H7 (cell line): ENCODE measurements at regions not wholly inside any gene's neighbourhood (a gene's known extent, or its start where the extent isn't known, plus 50 kb on each side); places are given as distances from the start of the nearest gene placed in this dataset.

Source experiments
- DNase-seq: peaks from one replicate; pipeline ENCODE4 v3.0.0; 2012
- H3K27me3 ChIP-seq: 2 replicates; pipeline ENCODE4 v1.6.0; 2011; ENCODE audit warnings: mild to moderate bottlenecking, low read length; ENCODE audit not compliant: control insufficient read depth, insufficient read depth
- H3K36me3 ChIP-seq: replicated peaks from 2 replicates; pipeline ENCODE4 v1.5.1; 2011; ENCODE audit warnings: low read length; ENCODE audit not compliant: control insufficient read depth, insufficient read depth
- H3K4me3 ChIP-seq: 2 replicates; pipeline ENCODE4 v1.5.1; 2011; ENCODE audit warnings: low read depth, mild to moderate bottlenecking, control low read depth, low read length, moderate library complexity; ENCODE audit not compliant: insufficient read depth

DNA sequence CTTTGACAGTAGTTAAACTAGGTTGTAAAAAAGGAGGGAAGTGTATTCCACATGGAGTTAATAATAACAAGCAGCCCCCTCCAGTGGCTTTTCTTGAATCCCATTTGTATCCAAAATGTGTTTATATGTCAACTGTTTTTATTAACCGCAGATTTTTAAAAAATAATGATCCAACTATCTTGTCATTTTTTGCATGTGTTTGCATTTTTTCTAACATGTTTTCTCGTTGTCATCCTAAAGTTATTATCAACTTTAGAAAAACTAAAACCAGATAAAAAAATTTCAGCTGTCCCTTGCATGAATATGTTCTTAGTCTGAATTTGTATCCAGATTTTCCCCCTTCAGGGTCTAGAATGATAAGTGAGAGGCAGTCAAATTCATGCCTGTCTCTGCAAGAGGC, 1063.3 kb downstream of the BCL11A start:
- Histone ChIP-seq H3K36me3 (no peaks in the 10 kb centered on the region), H3K4me3 (no peak overlapping the region), H3K27me3 (no peaks in the 10 kb centered on the region)
- no peak for DNase-seq

DNA sequence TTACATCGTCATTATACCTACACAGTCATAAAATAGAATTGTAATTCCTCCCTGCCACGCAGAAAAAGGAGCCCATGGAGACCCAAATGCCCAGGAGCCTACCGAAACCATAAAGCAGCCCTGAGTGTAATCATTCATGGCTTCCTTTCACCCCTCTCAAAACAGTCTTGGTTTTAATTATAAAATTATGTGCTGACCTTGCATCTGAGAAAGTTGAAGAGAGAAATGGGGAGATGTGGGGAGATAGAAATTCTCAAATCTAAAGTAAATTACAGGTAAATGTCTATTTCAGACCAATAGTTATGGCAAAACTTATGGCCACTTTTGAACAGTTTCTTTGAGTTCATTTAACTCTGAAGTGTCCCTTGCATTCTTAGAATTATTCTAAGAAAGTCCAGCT, 1068.8 kb downstream of the BCL11A start:
- Histone ChIP-seq H3K27me3 (no peaks in the 10 kb centered on the region), H3K4me3 (no peak overlapping the region), H3K36me3 (no peaks in the 10 kb centered on the region)
- no peak for DNase-seq

DNA sequence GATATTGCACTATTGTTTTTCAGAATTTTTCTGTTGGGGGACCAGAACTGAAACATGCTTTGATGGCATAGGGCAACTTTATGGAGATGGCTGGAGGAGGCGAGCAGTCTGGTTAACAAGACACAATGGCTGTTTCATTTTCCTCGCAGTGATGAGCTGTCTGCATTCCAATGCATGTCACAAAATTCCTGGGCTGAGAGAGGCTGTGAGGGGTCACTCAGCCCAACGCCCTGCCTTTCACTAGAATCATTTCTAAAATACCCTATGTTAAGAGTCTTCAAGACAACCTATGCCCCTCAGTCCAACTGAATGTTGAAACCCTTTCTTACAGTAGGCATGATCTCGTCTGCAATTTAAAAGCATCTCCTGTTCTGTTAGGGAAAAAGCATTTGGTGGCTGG, 1090.0 kb downstream of the BCL11A start:
- DNase-seq = peak; percentile 6
- H3K36me3 ChIP-seq = no peaks in the 10 kb centered on the region
- H3K27me3 ChIP-seq = no peaks in the 10 kb centered on the region
- no peak overlapping the region for H3K4me3 ChIP-seq

DNA sequence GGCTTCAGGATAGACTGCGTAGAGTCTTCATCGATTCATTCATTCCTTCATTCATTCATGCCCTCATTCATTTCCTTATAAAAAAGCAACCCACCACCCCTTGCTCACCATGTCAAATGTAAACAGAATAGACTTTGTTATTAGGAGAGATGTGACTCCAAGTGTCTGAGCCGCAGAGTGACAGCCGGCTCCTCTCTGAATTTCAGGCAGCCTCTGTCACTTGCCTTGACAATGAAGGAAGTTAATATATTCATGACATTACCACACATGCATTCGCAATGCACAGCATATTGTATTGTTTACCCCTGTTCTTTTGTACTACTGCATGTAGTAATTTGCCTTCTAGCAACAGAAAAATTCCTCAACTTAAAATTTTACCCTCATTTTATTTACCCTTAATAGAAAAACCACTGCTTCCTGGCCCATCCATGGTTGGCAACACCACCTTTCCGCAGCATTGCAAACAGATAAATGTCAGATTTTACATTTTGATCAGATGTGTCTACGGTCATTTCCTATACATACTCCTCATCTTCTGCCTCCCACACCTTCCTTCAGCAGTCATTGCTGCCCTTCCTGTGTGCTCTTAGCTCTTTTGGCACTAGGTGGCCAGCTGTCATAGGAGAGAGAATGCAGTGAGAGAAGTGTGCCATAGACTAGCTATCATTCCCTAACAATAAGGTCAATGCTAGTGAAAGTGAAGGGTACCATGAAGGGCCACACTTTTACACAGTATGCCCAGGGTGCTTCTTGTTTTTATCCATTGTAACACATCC, 1090.8 kb downstream of the BCL11A start:
- no peaks in the 10 kb centered on the region for H3K36me3 ChIP-seq
- H3K4me3 ChIP-seq = no peak overlapping the region
- H3K27me3 ChIP-seq = no peaks in the 10 kb centered on the region
- DNase-seq = peak; percentile 1

DNA sequence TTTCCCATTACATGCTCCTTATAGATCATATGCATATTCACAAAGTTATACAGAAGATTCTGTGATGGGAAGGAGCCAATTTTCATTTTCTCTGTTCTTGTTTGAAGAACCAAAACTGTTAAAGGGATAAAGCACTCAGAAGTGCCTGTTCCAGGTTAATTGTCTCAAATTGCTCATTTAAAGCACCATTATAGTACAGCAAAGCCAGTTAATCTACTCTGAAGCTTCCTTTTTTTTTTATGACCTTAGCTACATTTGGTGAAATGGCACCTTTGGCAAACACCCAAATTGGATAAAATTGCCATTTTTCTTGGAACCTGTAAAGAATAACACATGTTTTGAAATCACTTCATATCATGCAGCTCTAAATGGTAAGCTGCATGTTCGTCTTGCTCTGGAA, 1092.3 kb downstream of the BCL11A start:
- H3K36me3 ChIP-seq = no peaks in the 10 kb centered on the region
- no peaks in the 10 kb centered on the region for H3K27me3 ChIP-seq
- no peak for DNase-seq
- no peak overlapping the region for H3K4me3 ChIP-seq

DNA sequence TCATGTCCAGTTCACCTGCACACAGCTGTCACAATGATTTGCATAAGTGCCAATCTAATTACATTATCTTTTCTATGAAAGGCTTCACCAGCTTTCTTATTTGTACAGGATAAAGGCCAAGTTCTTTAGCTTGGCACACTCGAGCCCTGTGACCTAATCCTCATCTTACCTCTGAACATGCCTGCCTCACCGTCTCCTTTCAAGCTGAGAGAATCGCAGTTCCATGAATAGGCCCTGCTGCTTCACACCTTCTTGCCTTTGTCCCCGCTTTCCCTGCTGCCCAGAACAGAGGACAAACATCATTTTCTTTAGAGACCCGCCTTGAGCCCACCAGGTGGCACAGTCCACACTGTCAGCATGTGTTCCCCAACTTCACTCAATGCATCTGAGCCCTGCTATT, 1094.7 kb downstream of the BCL11A start:
- Histone ChIP-seq H3K36me3 (no peaks in the 10 kb centered on the region), H3K27me3 (no peaks in the 10 kb centered on the region), H3K4me3 (no peak overlapping the region)
- DNase-seq = peak; percentile 5

DNA sequence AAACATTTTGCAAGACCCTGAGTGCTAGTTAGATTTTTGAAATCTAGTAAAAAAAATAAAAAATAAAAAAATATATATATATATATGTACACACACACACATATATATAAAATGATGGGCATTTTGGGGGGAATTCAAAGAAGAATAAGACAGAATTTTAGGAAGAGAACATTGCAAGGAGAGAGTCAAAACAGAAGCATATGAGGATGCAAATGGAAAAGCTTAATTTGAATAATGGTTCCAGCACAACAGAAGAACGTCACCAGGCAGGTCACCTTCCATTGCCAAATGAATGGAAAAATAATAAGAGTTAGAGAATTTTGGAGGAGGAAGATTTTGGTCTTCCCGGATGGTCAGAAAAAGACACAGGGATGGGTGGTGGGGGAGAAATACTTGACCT, 1097.2 kb downstream of the BCL11A start:
- H3K36me3 ChIP-seq = no peaks in the 10 kb centered on the region
- no peak overlapping the region for H3K4me3 ChIP-seq
- H3K27me3 ChIP-seq = no peaks in the 10 kb centered on the region
- no peak for DNase-seq

DNA sequence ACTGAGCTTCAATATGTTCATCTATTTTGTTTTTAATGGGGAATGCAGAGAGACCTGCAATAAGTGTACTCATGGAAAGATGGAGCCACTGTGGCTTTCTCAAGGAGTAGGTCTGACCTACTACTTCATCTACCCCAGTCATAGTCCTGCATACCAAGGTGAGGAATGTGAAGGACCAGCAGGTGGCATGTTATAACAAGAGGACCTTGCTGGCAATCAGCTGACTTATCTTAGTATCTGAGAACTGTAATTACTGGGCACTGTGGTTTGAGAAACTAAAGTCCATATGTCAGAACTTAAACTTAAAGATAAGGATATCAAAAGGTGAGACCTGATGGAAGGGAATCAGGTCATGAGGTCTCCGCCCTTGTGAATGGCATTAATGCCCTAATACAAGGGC, 1104.2 kb downstream of the BCL11A start:
- Histone ChIP-seq H3K4me3 (no peak overlapping the region), H3K27me3 (no peaks in the 10 kb centered on the region), H3K36me3 (no peaks in the 10 kb centered on the region)
- peak; percentile 4 for DNase-seq

DNA sequence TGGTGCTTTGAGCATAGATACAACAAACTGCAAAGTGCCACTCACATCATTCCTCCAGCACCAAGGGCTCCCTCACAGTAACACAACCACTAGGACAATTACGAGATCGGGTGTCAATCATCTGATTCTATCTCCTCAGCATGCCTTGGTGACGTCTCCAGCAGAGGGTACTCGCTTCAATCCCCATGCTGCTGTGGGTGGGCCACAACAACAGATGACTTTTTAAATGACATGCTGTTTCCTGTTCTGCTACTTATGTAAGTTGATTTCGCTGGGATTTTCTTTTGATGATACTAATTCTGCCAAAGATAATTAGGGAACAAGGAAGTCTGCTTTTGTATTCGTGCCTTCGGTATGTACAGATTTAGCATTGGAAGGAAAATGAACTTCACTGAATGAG, 1113.0 kb downstream of the BCL11A start:
- DNase-seq = no peak

DNA sequence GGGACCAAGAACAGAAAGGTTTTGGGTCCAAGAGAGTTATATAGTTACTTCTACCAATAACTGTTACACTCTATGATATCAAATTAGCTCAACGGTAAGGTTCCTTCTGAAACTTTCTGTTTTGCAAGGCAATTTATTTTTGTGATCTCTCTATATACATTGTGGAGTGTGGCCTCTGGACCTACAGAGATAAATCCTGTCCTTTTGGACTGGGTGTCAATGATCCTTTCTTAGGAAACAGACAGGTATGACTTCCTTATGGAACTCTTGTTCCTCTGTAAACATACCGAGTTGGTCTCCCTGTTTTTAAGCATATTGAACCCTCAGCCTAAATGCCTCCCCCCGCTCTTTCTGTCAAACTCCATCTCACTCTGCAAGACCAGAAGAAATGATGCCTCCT, 1117.8 kb downstream of the BCL11A start:
- Histone ChIP-seq H3K36me3 (no peaks in the 10 kb centered on the region), H3K4me3 (no peak overlapping the region), H3K27me3 (no peaks in the 10 kb centered on the region)
- no peak for DNase-seq

More for the DNA sequence above, 1113.0 kb downstream of the BCL11A start:
- no peaks in the 10 kb centered on the region for H3K36me3 ChIP-seq
- H3K27me3 ChIP-seq = no peaks in the 10 kb centered on the region
- no peak overlapping the region for H3K4me3 ChIP-seq

DNA sequence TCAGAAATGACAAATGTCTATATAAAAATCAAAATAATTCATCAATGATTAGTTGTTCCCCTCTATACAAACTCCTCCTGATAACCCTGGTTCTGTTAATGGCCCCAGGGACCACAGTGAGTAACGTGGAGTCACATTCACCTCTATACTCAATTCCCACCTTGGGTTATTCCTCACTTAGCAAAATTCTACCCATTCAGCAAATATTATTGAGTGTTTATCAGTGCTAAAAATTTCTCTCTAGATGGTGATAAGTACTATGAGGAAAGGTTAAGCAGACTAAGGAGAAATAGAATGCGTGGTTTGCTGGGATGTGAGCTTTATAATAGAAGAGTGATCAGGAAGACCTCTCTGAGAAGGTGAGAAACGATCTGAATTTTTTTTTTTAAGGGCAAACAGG, 1124.5 kb downstream of the BCL11A start:
- Histone ChIP-seq H3K36me3 (no peaks in the 10 kb centered on the region), H3K4me3 (no peak overlapping the region), H3K27me3 (no peaks in the 10 kb centered on the region)
- no peak for DNase-seq

DNA sequence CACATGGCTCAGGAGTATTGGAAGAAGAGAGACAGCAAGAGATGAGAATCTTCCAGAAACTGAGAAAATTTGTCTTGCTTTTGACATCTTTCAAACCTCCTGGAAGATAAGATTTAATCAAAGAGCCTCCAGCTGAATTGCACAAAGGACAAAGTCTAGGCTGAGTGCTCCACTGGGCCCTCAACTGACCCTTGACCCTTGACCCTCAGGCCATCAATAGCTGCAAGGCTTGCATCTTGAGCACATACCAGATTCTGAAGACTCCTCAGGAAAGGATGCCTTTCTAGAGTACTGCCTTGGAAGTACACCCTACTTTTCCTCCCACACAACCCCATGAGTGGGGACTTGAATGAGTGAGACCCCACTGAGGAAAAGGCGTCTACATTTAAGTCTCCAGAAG, 1125.5 kb downstream of the BCL11A start:
- H3K36me3 ChIP-seq = no peaks in the 10 kb centered on the region
- DNase-seq = no peak
- no peak overlapping the region for H3K4me3 ChIP-seq
- no peaks in the 10 kb centered on the region for H3K27me3 ChIP-seq

DNA sequence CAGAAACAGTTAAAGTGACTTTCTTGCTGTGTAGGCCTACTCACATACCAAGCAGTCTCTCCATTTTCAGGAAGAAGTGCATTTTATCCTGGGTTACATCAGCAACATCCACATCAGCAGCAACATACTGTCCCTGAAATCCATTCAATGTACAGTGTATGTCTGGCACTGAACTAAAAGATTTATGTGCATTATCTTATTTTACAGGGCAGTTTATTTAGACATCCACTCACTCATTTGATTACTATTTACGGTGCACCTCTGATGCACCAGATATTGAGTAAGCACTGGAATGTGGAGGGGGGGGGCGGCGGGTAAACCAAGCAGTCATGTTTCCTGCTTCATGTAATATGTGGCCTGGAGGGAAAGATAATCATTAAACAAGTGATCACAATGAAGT, 1128.2 kb downstream of the BCL11A start:
- no peak for DNase-seq
- H3K4me3 ChIP-seq = no peak overlapping the region
- no peaks in the 10 kb centered on the region for H3K27me3 ChIP-seq
- H3K36me3 ChIP-seq = no peaks in the 10 kb centered on the region

DNA sequence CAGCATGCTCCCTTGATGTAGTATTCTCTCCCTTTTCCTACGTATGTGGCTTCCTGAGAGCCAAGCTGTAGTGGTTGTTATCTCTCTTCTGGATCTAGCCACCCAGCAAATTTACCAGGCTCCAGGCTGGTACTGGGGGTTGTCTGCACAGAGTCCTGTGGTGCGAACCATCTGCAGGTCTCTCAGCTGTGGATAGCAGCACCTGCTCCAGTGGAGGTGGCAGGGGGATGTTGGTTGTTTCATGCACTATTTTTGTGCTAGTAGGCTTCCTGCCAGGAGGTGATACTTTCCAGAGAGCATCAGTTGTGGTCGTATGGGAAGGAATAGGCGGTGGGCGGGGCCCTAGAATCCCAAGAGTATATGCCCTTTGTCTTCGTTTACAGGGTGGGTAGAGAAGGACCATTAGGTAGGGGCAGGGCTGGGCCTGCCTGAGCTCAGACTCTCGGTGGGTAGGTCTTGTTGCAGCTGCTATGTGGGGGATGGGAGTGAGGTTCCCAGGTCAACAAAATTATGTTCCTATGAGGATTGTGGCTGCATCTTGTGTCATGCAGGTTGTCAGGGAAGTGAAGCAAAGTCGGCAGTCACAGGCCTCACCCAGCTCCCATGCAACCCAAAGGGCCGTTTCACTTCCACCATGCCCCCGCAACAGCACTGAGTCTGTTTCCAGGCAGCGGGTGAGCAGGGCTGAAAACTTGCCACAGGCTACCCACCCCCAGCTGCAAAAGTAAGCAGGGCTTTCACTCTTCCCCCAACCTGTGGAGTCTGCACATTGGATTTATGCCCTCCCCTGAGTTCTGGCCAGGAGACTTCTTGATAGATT, 1139.5 kb downstream of the BCL11A start:
- Histone ChIP-seq H3K36me3 (no peaks in the 10 kb centered on the region), H3K27me3 (no peaks in the 10 kb centered on the region), H3K4me3 (no peak overlapping the region)
- DNase-seq = no peak

DNA sequence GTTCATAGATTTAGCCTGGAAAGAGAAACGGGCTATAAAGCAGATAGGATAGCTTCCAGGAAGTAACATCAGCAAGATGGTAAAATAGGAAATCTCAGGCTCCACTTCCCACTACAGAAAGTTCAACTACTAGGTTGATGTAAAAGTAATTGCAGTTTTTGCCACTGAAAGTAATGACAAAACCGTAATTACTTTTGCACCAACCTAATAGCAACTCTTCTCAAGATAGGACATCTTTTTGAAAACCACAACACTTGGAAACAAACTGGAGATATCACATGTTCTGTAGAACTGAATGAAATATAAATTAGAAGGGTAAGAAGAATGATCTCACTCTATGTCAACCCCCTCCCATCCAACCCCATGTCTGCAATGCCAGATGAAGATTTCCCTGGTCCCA, 1154.3 kb downstream of the BCL11A start:
- no peak overlapping the region for H3K4me3 ChIP-seq
- no peak for DNase-seq
- H3K27me3 ChIP-seq = no peaks in the 10 kb centered on the region
- no peaks in the 10 kb centered on the region for H3K36me3 ChIP-seq
